Activated CD4-positive, CD25-positive, alpha-beta regulatory T cell treated with anti-CD3 and anti-CD28 coated beads, Interleukin-2, amount 50 U/mL, for 24 hours (primary cell): ENCODE measurements at regions not wholly inside any gene's neighbourhood (a gene's known extent, or its start where the extent isn't known, plus 50 kb on each side); places are given as distances from the start of the nearest gene placed in this dataset.

Experiments
- ATAC-seq, 2 donors: fragments of 150-1000 bp; cut with Tn5 transposase; one replicate each; pipeline ENCODE4 v1.10.0; 2021; ENCODE audit warnings: mild to moderate bottlenecking in 1 of 2, moderate library complexity in 1 of 2

- ATAC-seq = no peak
These were observed 497.1 kb upstream of the PLXNA2 start for GRCh38 chr1:208741296-208741695.

- no peak for ATAC-seq
These were observed 499.2 kb upstream of the PLXNA2 start for GRCh38 chr1:208743361-208743760.

GRCh38 chr1:208747979-208748378 lies 503.8 kb upstream of the PLXNA2 start:
- no peak for ATAC-seq

- ATAC-seq = no peak
These were observed 504.4 kb upstream of the PLXNA2 start for GRCh38 chr1:208748387-208749165.

GRCh38 chr1:208756339-208756981 lies 512.3 kb upstream of the PLXNA2 start:
- ATAC-seq = no peak

GRCh38 chr1:208757846-208758245 lies 513.7 kb upstream of the PLXNA2 start:
- no peak for ATAC-seq

GRCh38 chr1:208759255-208759654 lies 515.1 kb upstream of the PLXNA2 start:
- no peak for ATAC-seq

- no peak for ATAC-seq
These were observed 519.8 kb upstream of the PLXNA2 start for GRCh38 chr1:208763971-208764370.

GRCh38 chr1:208766832-208767231 lies 522.6 kb upstream of the PLXNA2 start:
- ATAC-seq = no peak

- ATAC-seq = no peak
These were observed 523.6 kb upstream of the PLXNA2 start for GRCh38 chr1:208767816-208768215.

- no peak for ATAC-seq
These were observed 528.7 kb upstream of the PLXNA2 start for GRCh38 chr1:208772891-208773290.

- ATAC-seq = no peak
These were observed 531.7 kb upstream of the PLXNA2 start for GRCh38 chr1:208775841-208776240.

- no peak for ATAC-seq
These were observed 534.2 kb upstream of the PLXNA2 start for GRCh38 chr1:208778417-208778816.

- ATAC-seq = no peak
These were observed 537.3 kb upstream of the PLXNA2 start for GRCh38 chr1:208781391-208782045.

GRCh38 chr1:208782186-208782585 lies 538.0 kb upstream of the PLXNA2 start:
- ATAC-seq = no peak

GRCh38 chr1:208785629-208786028 lies 541.4 kb upstream of the PLXNA2 start:
- ATAC-seq = no peak

- no peak for ATAC-seq
These were observed 543.0 kb upstream of the PLXNA2 start for GRCh38 chr1:208787219-208787618.

- ATAC-seq = no peak
These were observed 543.9 kb upstream of the PLXNA2 start for GRCh38 chr1:208788013-208788540.

- no peak for ATAC-seq
These were observed 547.3 kb upstream of the PLXNA2 start for GRCh38 chr1:208791456-208791855.

GRCh38 chr1:208793861-208794345 lies 549.7 kb upstream of the PLXNA2 start:
- no peak for ATAC-seq

GRCh38 chr1:208799186-208799585 lies 555.0 kb upstream of the PLXNA2 start:
- no peak for ATAC-seq

GRCh38 chr1:208803011-208803811 lies 559.0 kb upstream of the PLXNA2 start:
- no peak for ATAC-seq
